HEK293 (cell line): ENCODE measurements at regions not wholly inside any gene's neighbourhood (a gene's known extent, or its start where the extent isn't known, plus 50 kb on each side); places are given as distances from the start of the nearest gene placed in this dataset.

Experiments
- CTCF ChIA-PET: fragments of 350-600 bp; formaldehyde crosslinking; extraction: SDS; loops from one replicate; lab custom pipeline; 2021; ENCODE audit warnings: antibody characterized with exemption; lab: Yijun Ruan, JAX
- POLR2A ChIA-PET: fragments of 300-600 bp; formaldehyde crosslinking; extraction: SDS; loops from one replicate; lab custom pipeline; 2020; ENCODE audit warnings: antibody characterized with exemption, inconsistent platforms; lab: Yijun Ruan, JAX
- H3K27ac ChIP-seq: fragments of 200-500 bp; sonication (Bioruptor generic); 2 replicates; pipeline ENCODE4 v1.5.1; 2014; ENCODE audit warnings: low read depth, low read length, control low read depth, inconsistent platforms; ENCODE audit errors: extremely low read depth
- H3K36me3 ChIP-seq, 2 experiments: fragments of 200-500 bp in 1 of 2; sonication (Bioruptor generic) in 1 of 2; 1 replicate in 1 of 2; 2 replicates in 1 of 2; pipeline ENCODE4 v1.5.1; 2014 to 2017; ENCODE audit warnings: inconsistent platforms in 2 of 2, low read length in 2 of 2; ENCODE audit not compliant: control insufficient read depth in 2 of 2, insufficient read depth in 1 of 2
- H3K4me1 ChIP-seq: fragments of 200-500 bp; sonication (Bioruptor generic); 2 replicates; pipeline ENCODE4 v1.5.1; 2014; ENCODE audit warnings: mild to moderate bottlenecking, low read length, inconsistent platforms; ENCODE audit not compliant: control insufficient read depth, insufficient read depth
- H3K4me3 ChIP-seq: 2 replicates; pipeline ENCODE4 v1.5.1; 2011; ENCODE audit warnings: low read depth, mild to moderate bottlenecking, control low read depth, low read length, moderate library complexity
- H3K9me3 ChIP-seq: fragments of 200-500 bp; sonication (Bioruptor generic); 2 replicates; pipeline ENCODE4 v1.5.1; 2014; ENCODE audit warnings: low read depth, low read length, inconsistent platforms; ENCODE audit not compliant: control insufficient read depth, insufficient read depth
- FEZF1 ChIP-seq: fragments of 450-650 bp; formaldehyde crosslinking; IDR thresholded peaks from 2 replicates; pipeline ENCODE4 v1.5.1; 2016; ENCODE audit warnings: missing biosample characterization, missing genetic modification characterization
- GLI2 ChIP-seq: fragments of 450-650 bp; formaldehyde crosslinking; IDR thresholded peaks from 2 replicates; pipeline ENCODE4; 2017; ENCODE audit warnings: missing biosample characterization, missing genetic modification characterization, low read depth, borderline replicate concordance
- RBAK ChIP-seq: fragments of 450-650 bp; formaldehyde crosslinking; IDR thresholded peaks from 2 replicates; pipeline ENCODE4 v1.5.1; 2016; ENCODE audit warnings: missing biosample characterization, missing genetic modification characterization
- WT1 ChIP-seq: fragments of 450-650 bp; formaldehyde crosslinking; IDR thresholded peaks from 2 replicates; pipeline ENCODE4 v1.5.1; 2016; ENCODE audit warnings: missing biosample characterization, missing genetic modification characterization
- ZFP37 ChIP-seq: fragments of 450-650 bp; formaldehyde crosslinking; IDR thresholded peaks from 2 replicates; pipeline ENCODE4 v1.5.1; 2016; ENCODE audit warnings: missing biosample characterization, missing genetic modification characterization
- ZNF112 ChIP-seq: fragments of 450-650 bp; formaldehyde crosslinking; IDR thresholded peaks from 2 replicates; pipeline ENCODE4 v1.5.0; 2017; ENCODE audit warnings: missing biosample characterization, missing genetic modification characterization
- ZNF311 ChIP-seq: fragments of 450-650 bp; formaldehyde crosslinking; IDR thresholded peaks from 2 replicates; pipeline ENCODE4 v1.5.1; 2017; ENCODE audit warnings: missing biosample characterization, missing genetic modification characterization, borderline replicate concordance
- ZNF37A ChIP-seq: fragments of 450-650 bp; IDR thresholded peaks from 2 replicates; pipeline ENCODE4 v1.5.1; 2018; ENCODE audit warnings: missing biosample characterization, missing genetic modification characterization
- ZNF433 ChIP-seq: fragments of 450-650 bp; formaldehyde crosslinking; IDR thresholded peaks from 2 replicates; pipeline ENCODE4 v1.5.1; 2016; ENCODE audit warnings: missing biosample characterization, missing genetic modification characterization, low read depth
- ZNF610 ChIP-seq: fragments of 450-650 bp; formaldehyde crosslinking; IDR thresholded peaks from 2 replicates; pipeline ENCODE4 v1.5.1; 2016; ENCODE audit warnings: missing biosample characterization, missing genetic modification characterization, borderline replicate concordance
- ZNF623 ChIP-seq: fragments of 450-650 bp; formaldehyde crosslinking; IDR thresholded peaks from 2 replicates; pipeline ENCODE4 v1.5.1; 2016; ENCODE audit warnings: missing biosample characterization, missing genetic modification characterization
- ZNF654 ChIP-seq: fragments of 450-650 bp; formaldehyde crosslinking; IDR thresholded peaks from 2 replicates; pipeline ENCODE4 v1.5.1; 2016; ENCODE audit warnings: low read depth, missing biosample characterization, missing genetic modification characterization
- ZNF670 ChIP-seq: fragments of 450-650 bp; formaldehyde crosslinking; IDR thresholded peaks from 2 replicates; pipeline ENCODE4 v1.5.1; 2016; ENCODE audit warnings: missing biosample characterization, missing genetic modification characterization, low read depth
- ZNF843 ChIP-seq: fragments of 450-650 bp; formaldehyde crosslinking; IDR thresholded peaks from 2 replicates; pipeline ENCODE4 v1.5.1; 2016; ENCODE audit warnings: missing biosample characterization, missing genetic modification characterization
- TF ChIP-seq, protein P1 (sequence below): fragments of 450-650 bp; formaldehyde crosslinking; IDR thresholded peaks from 2 replicates; pipeline ENCODE4 v1.5.1; 2016; ENCODE audit warnings: missing biosample characterization, missing genetic modification characterization
- TF ChIP-seq, protein P2 (sequence below): fragments of 450-650 bp; formaldehyde crosslinking; conservative IDR thresholded peaks from 2 replicates; pipeline ENCODE4 v1.5.1; 2016; ENCODE audit warnings: low read depth, missing biosample characterization, missing genetic modification characterization
- TF ChIP-seq, protein P3 (sequence below): fragments of 450-650 bp; formaldehyde crosslinking; IDR thresholded peaks from 2 replicates; pipeline ENCODE4 v1.5.1; 2016; ENCODE audit warnings: missing biosample characterization, missing genetic modification characterization
- TF ChIP-seq, protein P4 (sequence below): fragments of 450-650 bp; formaldehyde crosslinking; conservative IDR thresholded peaks from 2 replicates; pipeline ENCODE4 v1.5.1; 2016; ENCODE audit warnings: low read depth, missing biosample characterization, missing genetic modification characterization
- TF ChIP-seq, protein P5 (sequence below): fragments of 450-650 bp; formaldehyde crosslinking; IDR thresholded peaks from 2 replicates; pipeline ENCODE4 v1.5.1; 2016; ENCODE audit warnings: missing biosample characterization, missing genetic modification characterization, borderline replicate concordance
- TF ChIP-seq, protein P6 (sequence below): fragments of 450-650 bp; formaldehyde crosslinking; IDR thresholded peaks from 2 replicates; pipeline ENCODE4 v1.5.1; 2016; ENCODE audit warnings: missing biosample characterization, missing genetic modification characterization

DNA sequence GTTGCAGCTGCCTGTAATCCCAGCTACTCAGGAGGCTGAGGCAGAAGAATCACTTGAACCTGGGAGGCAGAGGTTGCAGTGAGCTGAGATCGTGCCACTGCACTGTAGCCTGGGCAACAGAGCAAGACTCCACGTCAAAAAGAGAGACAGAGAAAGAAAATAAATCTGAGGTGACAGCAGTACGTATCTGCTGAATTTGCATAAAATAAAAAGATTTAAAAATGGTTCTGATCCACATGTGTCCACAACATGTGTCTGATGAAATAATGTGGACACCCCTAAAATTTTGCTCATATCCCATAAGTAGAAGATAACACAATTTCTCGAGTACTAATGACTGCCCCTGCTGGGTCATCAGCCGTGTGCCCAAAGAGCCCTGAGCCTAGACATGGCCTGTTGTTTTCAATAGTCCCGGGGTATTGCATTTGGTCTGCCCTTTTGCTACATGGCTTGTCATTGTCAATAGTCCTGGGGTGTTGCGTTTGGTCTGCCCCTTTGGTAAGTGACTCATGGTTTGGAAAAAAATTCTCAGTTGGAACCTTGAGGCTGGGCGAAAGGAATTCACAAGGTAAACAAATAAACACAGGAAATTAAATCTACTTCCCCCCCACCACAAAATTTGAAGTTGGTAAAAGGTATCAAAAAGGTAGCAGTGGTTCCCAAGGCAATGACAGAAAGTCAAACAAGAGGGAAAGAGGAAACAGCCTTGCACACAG lies 434.6 kb upstream of the MAF start (continued):
- TF ChIP-seq FEZF1 (no peak), ZNF37A (no peak), RBAK (tag by site-specific recombination) (no peak)
- TF ChIP-seq, protein P1, sequence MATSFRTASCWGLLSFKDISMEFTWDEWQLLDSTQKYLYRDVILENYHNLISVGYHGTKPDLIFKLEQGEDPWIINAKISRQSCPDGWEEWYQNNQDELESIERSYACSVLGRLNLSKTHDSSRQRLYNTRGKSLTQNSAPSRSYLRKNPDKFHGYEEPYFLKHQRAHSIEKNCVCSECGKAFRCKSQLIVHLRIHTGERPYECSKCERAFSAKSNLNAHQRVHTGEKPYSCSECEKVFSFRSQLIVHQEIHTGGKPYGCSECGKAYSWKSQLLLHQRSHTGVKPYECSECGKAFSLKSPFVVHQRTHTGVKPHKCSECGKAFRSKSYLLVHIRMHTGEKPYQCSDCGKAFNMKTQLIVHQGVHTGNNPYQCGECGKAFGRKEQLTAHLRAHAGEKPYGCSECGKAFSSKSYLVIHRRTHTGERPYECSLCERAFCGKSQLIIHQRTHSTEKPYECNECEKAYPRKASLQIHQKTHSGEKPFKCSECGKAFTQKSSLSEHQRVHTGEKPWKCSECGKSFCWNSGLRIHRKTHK (tag by site-specific recombination): no peak

DNA sequence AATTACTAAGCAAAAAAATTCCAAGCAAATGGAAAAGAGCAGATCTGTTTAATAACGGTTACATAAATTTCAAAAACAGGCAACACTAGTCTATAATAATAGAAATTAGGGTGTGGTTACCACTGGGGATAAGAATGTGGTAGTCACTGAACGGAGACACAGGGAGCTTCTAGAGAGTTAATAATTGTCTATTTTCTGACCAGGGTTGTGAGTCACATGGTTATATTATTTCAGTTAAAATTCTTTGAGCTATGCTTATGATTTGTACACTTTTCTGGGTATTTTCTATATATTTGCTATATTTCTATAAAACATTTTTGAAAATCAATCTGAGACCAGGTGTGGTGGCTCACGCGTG lies 433.9 kb upstream of the MAF start:
- POLR2A ChIA-PET: interaction anchor here (0.6 kb wide), 1 partner anchor 15 kb away, joined by 3 read pairs; no protein-coding TSS in a partner anchor
- CTCF ChIA-PET: no interaction called here
- TF ChIP-seq ZNF654 (tag by site-specific recombination) (no peak), GLI2 (tag by site-specific recombination) (no peak), ZNF843 (tag by site-specific recombination) (no peak), ZNF670 (no peak), ZNF610 (no peak), ZNF112 (tag by site-specific recombination) (no peak), WT1 (no peak), ZFP37 (tag by site-specific recombination) (no peak), ZNF623 (tag by site-specific recombination) (no peak), ZNF311 (no peak), ZNF433 (tag by site-specific recombination) (no peak)
- TF ChIP-seq, protein P2, sequence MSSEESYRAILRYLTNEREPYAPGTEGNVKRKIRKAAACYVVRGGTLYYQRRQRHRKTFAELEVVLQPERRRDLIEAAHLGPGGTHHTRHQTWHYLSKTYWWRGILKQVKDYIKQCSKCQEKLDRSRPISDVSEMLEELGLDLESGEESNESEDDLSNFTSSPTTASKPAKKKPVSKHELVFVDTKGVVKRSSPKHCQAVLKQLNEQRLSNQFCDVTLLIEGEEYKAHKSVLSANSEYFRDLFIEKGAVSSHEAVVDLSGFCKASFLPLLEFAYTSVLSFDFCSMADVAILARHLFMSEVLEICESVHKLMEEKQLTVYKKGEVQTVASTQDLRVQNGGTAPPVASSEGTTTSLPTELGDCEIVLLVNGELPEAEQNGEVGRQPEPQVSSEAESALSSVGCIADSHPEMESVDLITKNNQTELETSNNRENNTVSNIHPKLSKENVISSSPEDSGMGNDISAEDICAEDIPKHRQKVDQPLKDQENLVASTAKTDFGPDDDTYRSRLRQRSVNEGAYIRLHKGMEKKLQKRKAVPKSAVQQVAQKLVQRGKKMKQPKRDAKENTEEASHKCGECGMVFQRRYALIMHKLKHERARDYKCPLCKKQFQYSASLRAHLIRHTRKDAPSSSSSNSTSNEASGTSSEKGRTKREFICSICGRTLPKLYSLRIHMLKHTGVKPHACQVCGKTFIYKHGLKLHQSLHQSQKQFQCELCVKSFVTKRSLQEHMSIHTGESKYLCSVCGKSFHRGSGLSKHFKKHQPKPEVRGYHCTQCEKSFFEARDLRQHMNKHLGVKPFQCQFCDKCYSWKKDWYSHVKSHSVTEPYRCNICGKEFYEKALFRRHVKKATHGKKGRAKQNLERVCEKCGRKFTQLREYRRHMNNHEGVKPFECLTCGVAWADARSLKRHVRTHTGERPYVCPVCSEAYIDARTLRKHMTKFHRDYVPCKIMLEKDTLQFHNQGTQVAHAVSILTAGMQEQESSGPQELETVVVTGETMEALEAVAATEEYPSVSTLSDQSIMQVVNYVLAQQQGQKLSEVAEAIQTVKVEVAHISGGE (tag by site-specific recombination): no peak
- TF ChIP-seq, protein P3, sequence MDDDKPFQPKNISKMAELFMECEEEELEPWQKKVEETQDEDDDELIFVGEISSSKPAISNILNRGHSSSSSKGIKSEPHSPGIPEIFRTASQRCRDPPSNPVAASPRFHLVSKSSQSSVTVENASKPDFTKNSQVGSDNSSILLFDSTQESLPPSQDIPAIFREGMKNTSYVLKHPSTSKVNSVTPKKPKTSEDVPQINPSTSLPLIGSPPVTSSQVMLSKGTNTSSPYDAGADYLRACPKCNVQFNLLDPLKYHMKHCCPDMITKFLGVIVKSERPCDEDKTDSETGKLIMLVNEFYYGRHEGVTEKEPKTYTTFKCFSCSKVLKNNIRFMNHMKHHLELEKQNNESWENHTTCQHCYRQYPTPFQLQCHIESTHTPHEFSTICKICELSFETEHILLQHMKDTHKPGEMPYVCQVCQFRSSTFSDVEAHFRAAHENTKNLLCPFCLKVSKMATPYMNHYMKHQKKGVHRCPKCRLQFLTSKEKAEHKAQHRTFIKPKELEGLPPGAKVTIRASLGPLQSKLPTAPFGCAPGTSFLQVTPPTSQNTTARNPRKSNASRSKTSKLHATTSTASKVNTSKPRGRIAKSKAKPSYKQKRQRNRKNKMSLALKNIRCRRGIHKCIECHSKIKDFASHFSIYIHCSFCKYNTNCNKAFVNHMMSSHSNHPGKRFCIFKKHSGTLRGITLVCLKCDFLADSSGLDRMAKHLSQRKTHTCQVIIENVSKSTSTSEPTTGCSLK (tag by site-specific recombination): no peak
- TF ChIP-seq, protein P4, sequence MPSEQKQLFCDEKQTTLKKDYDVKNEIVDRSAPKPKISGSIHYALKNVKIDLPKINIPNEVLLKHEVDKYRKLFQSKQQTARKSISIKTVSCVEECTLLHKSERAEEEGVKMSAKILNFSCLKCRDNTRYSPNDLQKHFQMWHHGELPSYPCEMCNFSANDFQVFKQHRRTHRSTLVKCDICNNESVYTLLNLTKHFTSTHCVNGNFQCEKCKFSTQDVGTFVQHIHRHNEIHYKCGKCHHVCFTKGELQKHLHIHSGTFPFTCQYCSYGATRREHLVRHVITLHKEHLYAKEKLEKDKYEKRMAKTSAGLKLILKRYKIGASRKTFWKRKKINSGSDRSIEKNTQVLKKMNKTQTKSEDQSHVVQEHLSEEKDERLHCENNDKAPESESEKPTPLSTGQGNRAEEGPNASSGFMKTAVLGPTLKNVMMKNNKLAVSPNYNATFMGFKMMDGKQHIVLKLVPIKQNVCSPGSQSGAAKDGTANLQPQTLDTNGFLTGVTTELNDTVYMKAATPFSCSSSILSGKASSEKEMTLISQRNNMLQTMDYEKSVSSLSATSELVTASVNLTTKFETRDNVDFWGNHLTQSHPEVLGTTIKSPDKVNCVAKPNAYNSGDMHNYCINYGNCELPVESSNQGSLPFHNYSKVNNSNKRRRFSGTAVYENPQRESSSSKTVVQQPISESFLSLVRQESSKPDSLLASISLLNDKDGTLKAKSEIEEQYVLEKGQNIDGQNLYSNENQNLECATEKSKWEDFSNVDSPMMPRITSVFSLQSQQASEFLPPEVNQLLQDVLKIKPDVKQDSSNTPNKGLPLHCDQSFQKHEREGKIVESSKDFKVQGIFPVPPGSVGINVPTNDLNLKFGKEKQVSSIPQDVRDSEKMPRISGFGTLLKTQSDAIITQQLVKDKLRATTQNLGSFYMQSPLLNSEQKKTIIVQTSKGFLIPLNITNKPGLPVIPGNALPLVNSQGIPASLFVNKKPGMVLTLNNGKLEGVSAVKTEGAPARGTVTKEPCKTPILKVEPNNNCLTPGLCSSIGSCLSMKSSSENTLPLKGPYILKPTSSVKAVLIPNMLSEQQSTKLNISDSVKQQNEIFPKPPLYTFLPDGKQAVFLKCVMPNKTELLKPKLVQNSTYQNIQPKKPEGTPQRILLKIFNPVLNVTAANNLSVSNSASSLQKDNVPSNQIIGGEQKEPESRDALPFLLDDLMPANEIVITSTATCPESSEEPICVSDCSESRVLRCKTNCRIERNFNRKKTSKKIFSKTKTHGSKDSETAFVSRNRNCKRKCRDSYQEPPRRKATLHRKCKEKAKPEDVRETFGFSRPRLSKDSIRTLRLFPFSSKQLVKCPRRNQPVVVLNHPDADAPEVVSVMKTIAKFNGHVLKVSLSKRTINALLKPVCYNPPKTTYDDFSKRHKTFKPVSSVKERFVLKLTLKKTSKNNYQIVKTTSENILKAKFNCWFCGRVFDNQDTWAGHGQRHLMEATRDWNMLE: no peak
- TF ChIP-seq, protein P5, sequence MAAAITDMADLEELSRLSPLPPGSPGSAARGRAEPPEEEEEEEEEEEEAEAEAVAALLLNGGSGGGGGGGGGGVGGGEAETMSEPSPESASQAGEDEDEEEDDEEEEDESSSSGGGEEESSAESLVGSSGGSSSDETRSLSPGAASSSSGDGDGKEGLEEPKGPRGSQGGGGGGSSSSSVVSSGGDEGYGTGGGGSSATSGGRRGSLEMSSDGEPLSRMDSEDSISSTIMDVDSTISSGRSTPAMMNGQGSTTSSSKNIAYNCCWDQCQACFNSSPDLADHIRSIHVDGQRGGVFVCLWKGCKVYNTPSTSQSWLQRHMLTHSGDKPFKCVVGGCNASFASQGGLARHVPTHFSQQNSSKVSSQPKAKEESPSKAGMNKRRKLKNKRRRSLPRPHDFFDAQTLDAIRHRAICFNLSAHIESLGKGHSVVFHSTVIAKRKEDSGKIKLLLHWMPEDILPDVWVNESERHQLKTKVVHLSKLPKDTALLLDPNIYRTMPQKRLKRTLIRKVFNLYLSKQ (tag by site-specific recombination): no peak
- TF ChIP-seq, protein P6, sequence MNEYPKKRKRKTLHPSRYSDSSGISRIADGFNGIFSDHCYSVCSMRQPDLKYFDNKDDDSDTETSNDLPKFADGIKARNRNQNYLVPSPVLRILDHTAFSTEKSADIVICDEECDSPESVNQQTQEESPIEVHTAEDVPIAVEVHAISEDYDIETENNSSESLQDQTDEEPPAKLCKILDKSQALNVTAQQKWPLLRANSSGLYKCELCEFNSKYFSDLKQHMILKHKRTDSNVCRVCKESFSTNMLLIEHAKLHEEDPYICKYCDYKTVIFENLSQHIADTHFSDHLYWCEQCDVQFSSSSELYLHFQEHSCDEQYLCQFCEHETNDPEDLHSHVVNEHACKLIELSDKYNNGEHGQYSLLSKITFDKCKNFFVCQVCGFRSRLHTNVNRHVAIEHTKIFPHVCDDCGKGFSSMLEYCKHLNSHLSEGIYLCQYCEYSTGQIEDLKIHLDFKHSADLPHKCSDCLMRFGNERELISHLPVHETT: no peak

More for the DNA sequence above, 433.9 kb upstream of the MAF start:
- Histone ChIP-seq H3K36me3 (no peaks in the 10 kb centered on the region), H3K9me3 (no peaks in the 10 kb centered on the region), H3K4me1 (no peaks in the 10 kb centered on the region), H3K4me3 (no peak overlapping the region), H3K27ac (no peak overlapping the region)
